Cardiac muscle cell (in vitro differentiated cells and primary cell): ENCODE measurements at regions not wholly inside any gene's neighbourhood (a gene's known extent, or its start where the extent isn't known, plus 50 kb on each side); places are given as distances from the start of the nearest gene placed in this dataset.

ENCODE experiments used
- DNase-seq, 2 donors: peaks; one replicate each; pipeline versions ENCODE4 v3.0.0 to v3.0.0-alpha.2; 2010 to 2017; ENCODE audit warnings: low read depth in 1 of 2, low spot score in 1 of 2
- H3K27ac ChIP-seq: fragments of 200-600 bp; sonication (generic); 2 replicates; pipeline ENCODE4 v1.5.1; 2016
- H3K27me3 ChIP-seq: fragments of 200-600 bp; sonication (generic); 2 replicates; pipeline ENCODE4 v1.6.0; 2016; ENCODE audit warnings: control low read depth
- H3K36me3 ChIP-seq: fragments of 200-600 bp; sonication (generic); 2 replicates; pipeline ENCODE4 v1.5.1; 2016; ENCODE audit warnings: control low read depth
- H3K4me1 ChIP-seq: fragments of 200-600 bp; sonication (generic); 2 replicates; pipeline ENCODE4 v1.8.1; 2017; ENCODE audit warnings: low read depth, mild to moderate bottlenecking, mixed run types
- H3K4me3 ChIP-seq: fragments of 200-600 bp; sonication (generic); 2 replicates; pipeline ENCODE4 v1.5.1; 2016; ENCODE audit warnings: mild to moderate bottlenecking
- H3K9me3 ChIP-seq: fragments of 200-600 bp; sonication (generic); 2 replicates; pipeline ENCODE4 v1.5.1; 2017; ENCODE audit warnings: low read depth, mild to moderate bottlenecking, control low read depth
- CTCF ChIP-seq: IDR thresholded peaks from 2 replicates; pipeline ENCODE4 v1.5.1; 2012; ENCODE audit warnings: low read depth, mild to moderate bottlenecking, low read length

GRCh38 chr6:131400779-131401496 lies 172.1 kb upstream of the ARG1 start:
- Histone ChIP-seq H3K4me1 (no peaks in the 10 kb centered on the region), H3K4me3 (no peak overlapping the region), H3K36me3 (no peaks in the 10 kb centered on the region), H3K27me3 (no peaks in the 10 kb centered on the region), H3K27ac (no peak overlapping the region), H3K9me3 (no peaks in the 10 kb centered on the region)
- TF ChIP-seq CTCF: no peak
- no peak for DNase-seq

- Histone ChIP-seq H3K27me3 (no peaks in the 10 kb centered on the region), H3K4me3 (no peak overlapping the region), H3K9me3 (no peaks in the 10 kb centered on the region), H3K4me1 (no peaks in the 10 kb centered on the region), H3K36me3 (no peaks in the 10 kb centered on the region), H3K27ac (no peak overlapping the region)
- no peak for TF ChIP-seq CTCF
- no peak for DNase-seq
Observed at GRCh38 chr6:131408811-131409210, 164.2 kb upstream of the ARG1 start.

DNA sequence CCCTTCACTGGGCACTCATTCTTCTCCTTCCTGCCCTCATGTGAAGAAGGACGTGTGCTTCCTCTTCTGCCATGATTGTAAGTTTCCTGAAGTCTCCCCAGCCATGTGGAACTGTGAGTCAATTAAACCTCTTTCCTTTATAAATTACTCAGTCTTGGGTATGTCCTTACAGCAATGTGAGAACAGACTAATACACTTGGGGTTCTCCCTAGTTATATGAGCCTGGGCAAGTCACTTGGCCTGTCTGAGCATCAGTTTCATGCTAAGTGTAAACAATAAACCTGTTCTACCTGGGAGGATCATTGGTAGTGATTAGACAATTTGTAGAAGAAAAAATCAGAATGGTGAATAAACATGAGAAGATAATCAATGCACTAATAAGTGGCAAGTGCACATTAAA lies 162.2 kb upstream of the ARG1 start:
- no peaks in the 10 kb centered on the region for H3K9me3 ChIP-seq
- no peaks in the 10 kb centered on the region for H3K36me3 ChIP-seq
- H3K4me3 ChIP-seq: no peak overlapping the region
- DNase-seq: no peak
- H3K27ac ChIP-seq: no peak overlapping the region
- H3K27me3 ChIP-seq: no peaks in the 10 kb centered on the region
- no peaks in the 10 kb centered on the region for H3K4me1 ChIP-seq
- TF ChIP-seq CTCF: no peak

DNA sequence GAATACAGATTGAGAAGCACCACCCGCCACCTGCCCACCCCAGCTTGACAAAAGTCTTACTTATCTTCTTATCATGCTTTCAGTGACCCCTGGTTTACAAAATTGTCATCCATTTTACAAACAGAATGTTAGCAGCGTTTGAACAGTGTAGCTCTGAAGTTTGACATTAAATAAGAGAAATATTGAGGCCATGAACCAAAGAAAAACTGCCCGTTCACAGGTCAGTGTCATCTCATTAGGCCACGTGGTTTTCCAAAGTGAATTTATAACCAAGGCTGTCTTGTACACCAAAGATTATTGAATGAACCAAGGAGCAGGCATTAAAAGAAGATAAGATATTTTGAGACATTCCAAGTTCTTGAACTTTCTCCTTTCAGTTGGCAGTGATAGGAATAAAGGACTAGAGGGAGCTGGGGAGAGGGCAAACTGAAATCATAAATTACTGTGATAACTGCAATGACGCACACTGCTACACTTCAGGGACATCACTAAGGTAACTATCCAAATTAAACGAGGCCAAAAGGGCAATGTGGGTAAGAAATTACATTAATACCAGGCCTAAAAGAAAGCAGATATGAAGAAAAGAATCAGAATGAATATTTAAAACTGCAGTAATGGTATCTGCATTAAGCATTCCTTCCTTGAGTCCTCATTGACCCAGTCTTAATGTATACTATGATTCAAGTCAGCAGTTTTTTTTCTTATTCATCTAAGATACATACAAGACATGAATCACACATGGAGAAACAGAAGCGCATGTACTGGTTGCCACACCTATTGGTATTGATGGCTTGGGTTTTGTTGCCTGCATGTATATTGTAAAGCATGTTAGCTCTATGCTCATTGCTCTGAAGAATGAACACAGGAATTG lies 159.8 kb upstream of the ARG1 start:
- Histone ChIP-seq H3K27ac (no peak overlapping the region), H3K27me3 (no peaks in the 10 kb centered on the region), H3K36me3 (no peaks in the 10 kb centered on the region), H3K4me3 (no peak overlapping the region), H3K4me1 (no peaks in the 10 kb centered on the region), H3K9me3 (no peaks in the 10 kb centered on the region)
- TF ChIP-seq CTCF: no peak
- no peak for DNase-seq

DNA sequence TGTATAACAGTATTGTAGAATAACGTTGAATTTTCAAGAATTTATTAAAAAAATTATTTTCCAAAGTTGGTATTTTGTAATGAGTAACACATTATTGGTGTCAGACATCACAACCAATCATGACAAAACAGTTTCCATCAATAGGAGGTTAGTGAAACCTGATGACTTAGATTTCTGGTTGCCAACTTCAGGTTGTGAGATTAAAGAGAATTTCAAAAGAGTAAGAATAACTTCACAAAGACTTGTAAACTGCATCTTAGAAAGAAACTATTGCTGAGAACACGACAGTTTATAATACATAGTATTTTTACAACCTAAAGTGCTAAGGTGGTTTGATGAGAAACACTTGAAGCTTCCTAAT lies 159.2 kb upstream of the ARG1 start:
- no peaks in the 10 kb centered on the region for H3K27me3 ChIP-seq
- no peak for TF ChIP-seq CTCF
- H3K27ac ChIP-seq: no peak overlapping the region
- no peak for DNase-seq
- no peaks in the 10 kb centered on the region for H3K36me3 ChIP-seq
- H3K4me3 ChIP-seq: no peak overlapping the region
- no peaks in the 10 kb centered on the region for H3K4me1 ChIP-seq
- H3K9me3 ChIP-seq: no peaks in the 10 kb centered on the region
